ENCODE measurements at regions not wholly inside any gene's neighbourhood (a gene's known extent, or its start where the extent isn't known, plus 50 kb on each side); places are given as distances from the start of the nearest gene placed in this dataset.
"Not testable (repeated sequence)": the region's sequence is repeated elsewhere in the genome, so short reads cannot be mapped to it uniquely, and the experiment has no call there.

DNA sequence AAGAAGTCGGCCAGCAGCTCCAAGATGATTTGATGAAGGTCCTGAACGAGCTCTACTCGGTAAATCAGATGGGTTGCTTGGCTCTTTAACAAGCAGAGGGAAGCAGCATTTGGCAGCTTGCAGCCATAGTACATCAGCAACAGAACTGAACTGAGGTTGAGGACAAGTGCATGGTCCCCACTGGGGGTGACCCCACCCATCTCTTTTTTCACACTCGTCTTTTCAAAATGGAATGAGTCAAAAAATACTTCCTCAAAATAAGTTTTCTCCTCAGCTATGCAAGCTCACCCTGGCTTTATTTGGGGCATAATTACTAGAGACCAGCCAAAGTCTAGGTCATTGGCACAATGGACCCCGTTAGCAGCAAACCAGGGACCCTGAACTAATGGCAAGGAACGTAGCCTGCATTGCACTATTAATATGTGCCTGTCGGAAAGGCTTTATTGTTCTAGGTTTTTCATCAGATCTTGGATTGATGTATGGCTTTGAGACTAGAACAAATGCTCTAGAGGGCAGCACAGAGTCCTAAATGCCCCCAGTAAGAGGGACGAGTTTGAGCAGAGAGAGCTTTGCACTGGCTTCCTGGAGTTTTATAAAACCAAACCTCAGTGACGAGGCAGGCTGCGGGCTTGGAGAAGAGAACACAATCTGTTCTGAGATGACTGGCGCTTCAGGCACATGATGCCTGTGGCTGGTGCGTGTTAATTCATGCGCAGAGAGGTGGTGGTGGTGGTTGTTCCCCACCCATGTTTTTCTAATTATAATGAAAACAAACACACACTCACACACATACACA is 74.2 kb upstream of the FAM72C start:
- intact Hi-C loops (cut with micrococcal nuclease); H4K20me1 ChIP-seq (ENCODE audit: control insufficient read depth, insufficient read depth, low read length, poor library complexity, severe bottlenecking); H3K79me2 ChIP-seq (ENCODE audit: control insufficient read depth, insufficient read depth, low read length); H3K9ac ChIP-seq (ENCODE audit: low read length); H3K27ac ChIP-seq (ENCODE audit: low read length in 2 of 2); H3K36me3 ChIP-seq (replicated peaks in 1 of 2; ENCODE audit: control extremely low read depth in 1 of 2, control insufficient read depth in 1 of 2, extremely low read depth in 1 of 2, insufficient read depth in 2 of 2, low read length in 1 of 2); H3K27me3 Mint-ChIP-seq; H3K27me3 ChIP-seq (replicated peaks in 1 of 4; ENCODE audit: control extremely low read depth in 1 of 4, control insufficient read depth in 3 of 4, insufficient read depth in 4 of 4, low read length in 3 of 4); POLR2A ChIA-PET; H3K4me3 ChIP-seq (ENCODE audit: control extremely low read depth in 1 of 5, extremely low read depth in 1 of 5, insufficient read depth in 1 of 5, low read depth in 2 of 5, low read length in 4 of 5); H3K9me3 Mint-ChIP-seq (ENCODE audit: insufficient read depth); CTCF ChIA-PET; H3K4me3 Mint-ChIP-seq; H3K4me2 ChIP-seq (replicated peaks; ENCODE audit: low read depth, low read length, poor library complexity, severe bottlenecking); H3K9me3 ChIP-seq (ENCODE audit: control extremely low read depth in 1 of 3, control insufficient read depth in 2 of 3, insufficient read depth in 1 of 3, low read length in 2 of 3); H3K4me1 Mint-ChIP-seq; H3K4me1 ChIP-seq (ENCODE audit: control insufficient read depth in 2 of 2, insufficient read depth in 2 of 2, low read length in 2 of 2); H2AFZ ChIP-seq (ENCODE audit: insufficient read depth, low read depth, low read length, poor library complexity, severe bottlenecking): not testable (repeated sequence)
- ATAC-seq (ENCODE audit: low read depth) (peak; percentile 66), DNase-seq (peak; percentile 47)
- WGBS (ENCODE audit: insufficient coverage), result no CpG with 5 or more reads among the region's 13 CpGs
- TF ChIP-seq, protein P1, sequence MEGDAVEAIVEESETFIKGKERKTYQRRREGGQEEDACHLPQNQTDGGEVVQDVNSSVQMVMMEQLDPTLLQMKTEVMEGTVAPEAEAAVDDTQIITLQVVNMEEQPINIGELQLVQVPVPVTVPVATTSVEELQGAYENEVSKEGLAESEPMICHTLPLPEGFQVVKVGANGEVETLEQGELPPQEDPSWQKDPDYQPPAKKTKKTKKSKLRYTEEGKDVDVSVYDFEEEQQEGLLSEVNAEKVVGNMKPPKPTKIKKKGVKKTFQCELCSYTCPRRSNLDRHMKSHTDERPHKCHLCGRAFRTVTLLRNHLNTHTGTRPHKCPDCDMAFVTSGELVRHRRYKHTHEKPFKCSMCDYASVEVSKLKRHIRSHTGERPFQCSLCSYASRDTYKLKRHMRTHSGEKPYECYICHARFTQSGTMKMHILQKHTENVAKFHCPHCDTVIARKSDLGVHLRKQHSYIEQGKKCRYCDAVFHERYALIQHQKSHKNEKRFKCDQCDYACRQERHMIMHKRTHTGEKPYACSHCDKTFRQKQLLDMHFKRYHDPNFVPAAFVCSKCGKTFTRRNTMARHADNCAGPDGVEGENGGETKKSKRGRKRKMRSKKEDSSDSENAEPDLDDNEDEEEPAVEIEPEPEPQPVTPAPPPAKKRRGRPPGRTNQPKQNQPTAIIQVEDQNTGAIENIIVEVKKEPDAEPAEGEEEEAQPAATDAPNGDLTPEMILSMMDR (IDR thresholded peaks at IDR 0.05), result peak; percentile 19
- peak overlapping the region; percentile 46 for H3K27ac Mint-ChIP-seq

DNA sequence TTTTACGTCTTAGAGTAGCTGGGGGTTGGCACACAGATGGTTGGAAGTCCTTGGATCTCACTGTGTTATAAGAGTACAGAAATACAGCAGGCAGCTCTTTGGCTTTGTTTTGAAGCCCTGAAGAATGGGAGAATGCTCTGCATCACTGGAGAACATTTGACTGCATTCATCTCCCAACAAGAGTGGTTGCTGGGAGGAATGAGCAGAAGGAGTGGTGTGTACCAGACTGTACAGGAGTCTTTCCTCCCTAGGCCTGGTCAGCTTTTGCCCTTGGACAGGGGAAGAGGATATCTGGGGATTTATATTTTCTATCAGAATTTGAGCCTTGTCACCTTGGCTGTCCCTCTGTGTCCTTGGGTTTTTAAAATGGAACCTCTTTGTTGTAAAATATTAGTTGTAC is 70.5 kb upstream of the FAM72C start:
- POLR2A ChIA-PET, result not testable (repeated sequence)

DNA sequence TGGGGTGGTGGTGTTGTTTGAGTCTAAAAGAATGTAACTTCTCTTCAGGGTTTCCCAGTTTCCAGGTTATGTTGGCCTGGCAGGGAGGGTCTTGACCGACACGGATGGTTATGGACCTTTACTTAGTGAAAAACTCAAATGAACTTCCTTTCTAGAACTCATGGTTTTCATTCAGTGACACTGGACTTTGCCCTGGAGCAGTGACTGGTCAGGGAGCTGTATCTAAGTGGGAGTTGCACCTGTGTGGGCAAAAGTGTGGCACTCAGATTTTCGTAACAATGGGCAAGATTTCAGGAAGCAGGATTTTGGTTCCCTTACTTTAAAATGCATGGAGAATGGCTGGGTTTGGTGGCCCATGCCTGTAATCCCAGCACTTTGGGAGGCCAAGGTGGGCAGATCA is 68.5 kb upstream of the FAM72C start:
- H3K9ac ChIP-seq (ENCODE audit: low read length); H4K20me1 ChIP-seq (ENCODE audit: control insufficient read depth, insufficient read depth, low read length, poor library complexity, severe bottlenecking); ATAC-seq (ENCODE audit: low read depth); H3K4me1 ChIP-seq (ENCODE audit: control insufficient read depth in 2 of 2, insufficient read depth in 2 of 2, low read length in 2 of 2); H3K27me3 ChIP-seq (replicated peaks in 1 of 4; ENCODE audit: control extremely low read depth in 1 of 4, control insufficient read depth in 3 of 4, insufficient read depth in 4 of 4, low read length in 3 of 4); H3K4me3 Mint-ChIP-seq; intact Hi-C loops (cut with micrococcal nuclease); H3K79me2 ChIP-seq (ENCODE audit: control insufficient read depth, insufficient read depth, low read length); H3K9me3 Mint-ChIP-seq (ENCODE audit: insufficient read depth); H2AFZ ChIP-seq (ENCODE audit: insufficient read depth, low read depth, low read length, poor library complexity, severe bottlenecking); H3K36me3 ChIP-seq (replicated peaks in 1 of 2; ENCODE audit: control extremely low read depth in 1 of 2, control insufficient read depth in 1 of 2, extremely low read depth in 1 of 2, insufficient read depth in 2 of 2, low read length in 1 of 2); H3K27ac ChIP-seq (ENCODE audit: low read length in 2 of 2); H3K4me3 ChIP-seq (ENCODE audit: control extremely low read depth in 1 of 5, extremely low read depth in 1 of 5, insufficient read depth in 1 of 5, low read depth in 2 of 5, low read length in 4 of 5); H3K9me3 ChIP-seq (ENCODE audit: control extremely low read depth in 1 of 3, control insufficient read depth in 2 of 3, insufficient read depth in 1 of 3, low read length in 2 of 3); CTCF ChIA-PET; H3K4me2 ChIP-seq (replicated peaks; ENCODE audit: low read depth, low read length, poor library complexity, severe bottlenecking); DNase-seq; H3K27ac Mint-ChIP-seq; H3K4me1 Mint-ChIP-seq; H3K27me3 Mint-ChIP-seq; POLR2A ChIA-PET: not testable (repeated sequence)
- WGBS (ENCODE audit: insufficient coverage), result no CpG with 5 or more reads among the region's 3 CpGs

More for the DNA sequence above, 70.5 kb upstream of the FAM72C start:
- H3K4me3 ChIP-seq (ENCODE audit: control extremely low read depth in 1 of 5, extremely low read depth in 1 of 5, insufficient read depth in 1 of 5, low read depth in 2 of 5, low read length in 4 of 5); H3K9me3 Mint-ChIP-seq (ENCODE audit: insufficient read depth); DNase-seq; H4K20me1 ChIP-seq (ENCODE audit: control insufficient read depth, insufficient read depth, low read length, poor library complexity, severe bottlenecking); H3K27ac ChIP-seq (ENCODE audit: low read length in 2 of 2); H3K4me3 Mint-ChIP-seq; H3K9me3 ChIP-seq (ENCODE audit: control extremely low read depth in 1 of 3, control insufficient read depth in 2 of 3, insufficient read depth in 1 of 3, low read length in 2 of 3); H3K27ac Mint-ChIP-seq; H3K4me1 ChIP-seq (ENCODE audit: control insufficient read depth in 2 of 2, insufficient read depth in 2 of 2, low read length in 2 of 2); H3K36me3 ChIP-seq (replicated peaks in 1 of 2; ENCODE audit: control extremely low read depth in 1 of 2, control insufficient read depth in 1 of 2, extremely low read depth in 1 of 2, insufficient read depth in 2 of 2, low read length in 1 of 2); H3K79me2 ChIP-seq (ENCODE audit: control insufficient read depth, insufficient read depth, low read length); H3K4me1 Mint-ChIP-seq; ATAC-seq (ENCODE audit: low read depth); H3K27me3 Mint-ChIP-seq; intact Hi-C loops (cut with micrococcal nuclease); H2AFZ ChIP-seq (ENCODE audit: insufficient read depth, low read depth, low read length, poor library complexity, severe bottlenecking); H3K4me2 ChIP-seq (replicated peaks; ENCODE audit: low read depth, low read length, poor library complexity, severe bottlenecking); H3K9ac ChIP-seq (ENCODE audit: low read length); H3K27me3 ChIP-seq (replicated peaks in 1 of 4; ENCODE audit: control extremely low read depth in 1 of 4, control insufficient read depth in 3 of 4, insufficient read depth in 4 of 4, low read length in 3 of 4); CTCF ChIA-PET: not testable (repeated sequence)
- WGBS (ENCODE audit: insufficient coverage), result no CpG with 5 or more reads among the region's 1 CpG

All from B cell (primary cell).